Mucosa of rectum (tissue), 2 donors: ENCODE measurements at regions not wholly inside any gene's neighbourhood (a gene's known extent, or its start where the extent isn't known, plus 50 kb on each side); places are given as distances from the start of the nearest gene placed in this dataset.
"Not testable (repeated sequence)": the region's sequence is repeated elsewhere in the genome, so short reads cannot be mapped to it uniquely, and the experiment has no call there.

Experiments
- H3K27ac ChIP-seq, 2 donors: one replicate each; pipeline ENCODE4 v1.7.0; 2013; ENCODE audit warnings: inconsistent platforms in 2 of 2, low read depth in 2 of 2, low read length in 2 of 2
- H3K27me3 ChIP-seq, 2 donors: one replicate each; pipeline ENCODE4 v1.7.0; 2013; ENCODE audit warnings: low read length in 2 of 2; ENCODE audit not compliant: control insufficient read depth in 2 of 2, insufficient read depth in 2 of 2
- H3K36me3 ChIP-seq, 2 donors: one replicate each; pipeline ENCODE4 v1.7.0; 2013; ENCODE audit warnings: low read length in 2 of 2; ENCODE audit not compliant: control insufficient read depth in 2 of 2, insufficient read depth in 2 of 2
- H3K4me1 ChIP-seq, 2 donors: one replicate each; pipeline ENCODE4 v1.7.0; 2013; ENCODE audit warnings: low read length in 2 of 2, mild to moderate bottlenecking in 1 of 2; ENCODE audit not compliant: control insufficient read depth in 2 of 2, insufficient read depth in 2 of 2
- H3K4me3 ChIP-seq, 2 donors: one replicate each; pipeline ENCODE4 v1.7.0; 2013; ENCODE audit warnings: low read length in 2 of 2
- H3K9ac ChIP-seq, 2 donors: one replicate each; pipeline ENCODE4 v1.7.0; 2013; ENCODE audit warnings: low read length in 2 of 2, low read depth in 1 of 2, mild to moderate bottlenecking in 1 of 2
- H3K9me3 ChIP-seq, 2 donors: one replicate each; pipeline ENCODE4 v1.7.0; 2013; ENCODE audit warnings: low read length in 2 of 2; ENCODE audit not compliant: control insufficient read depth in 2 of 2
- donor health status: healthy.
- donor health status: Normal muscosa, but diverticular disease.

DNA sequence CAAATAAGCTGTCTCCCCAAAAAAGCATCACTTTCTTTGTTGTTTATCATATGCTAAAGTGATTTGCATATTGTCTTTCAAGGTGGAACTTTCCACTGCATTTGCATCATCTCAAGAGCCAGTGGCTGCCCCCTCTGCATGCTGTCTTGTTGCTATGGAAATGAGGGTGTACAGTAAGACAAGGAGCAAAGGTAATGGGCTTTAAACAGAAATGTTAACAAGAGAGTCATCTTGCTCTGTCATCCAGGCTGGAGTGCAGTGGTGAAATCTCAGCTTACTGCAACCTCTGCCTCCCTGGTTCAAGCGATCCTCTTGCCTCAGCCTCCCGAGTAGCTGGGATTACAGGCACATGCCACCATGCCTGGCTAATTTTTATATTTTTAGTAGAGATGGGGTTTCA is 159.2 kb downstream of the ENC1 start:
- not testable (repeated sequence) for H3K27me3 ChIP-seq, H3K9me3 ChIP-seq, H3K9ac ChIP-seq, H3K36me3 ChIP-seq, H3K27ac ChIP-seq, H3K4me3 ChIP-seq, H3K4me1 ChIP-seq

DNA sequence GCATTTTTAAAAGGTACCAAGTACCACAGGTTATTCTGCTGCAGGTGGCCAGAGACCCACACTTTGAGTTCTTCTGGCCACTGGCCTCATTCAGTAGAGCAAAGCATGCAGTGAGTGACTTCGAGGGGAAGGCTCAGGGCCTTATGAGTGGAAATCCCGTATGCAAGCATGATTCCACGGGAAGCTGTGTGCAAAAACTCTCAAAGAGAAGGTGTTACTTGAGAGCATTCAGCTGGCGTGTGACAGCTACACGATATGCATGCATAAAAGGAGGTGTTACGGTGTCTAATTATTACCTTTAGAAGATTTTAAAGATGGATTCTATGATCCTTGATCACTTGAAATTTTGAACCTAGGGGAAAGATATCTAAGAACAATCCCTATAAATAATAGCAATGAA is 160.3 kb downstream of the ENC1 start:
- H3K9ac ChIP-seq, result no peak overlapping the region
- no peaks in the 10 kb centered on the region for H3K9me3 ChIP-seq

DNA sequence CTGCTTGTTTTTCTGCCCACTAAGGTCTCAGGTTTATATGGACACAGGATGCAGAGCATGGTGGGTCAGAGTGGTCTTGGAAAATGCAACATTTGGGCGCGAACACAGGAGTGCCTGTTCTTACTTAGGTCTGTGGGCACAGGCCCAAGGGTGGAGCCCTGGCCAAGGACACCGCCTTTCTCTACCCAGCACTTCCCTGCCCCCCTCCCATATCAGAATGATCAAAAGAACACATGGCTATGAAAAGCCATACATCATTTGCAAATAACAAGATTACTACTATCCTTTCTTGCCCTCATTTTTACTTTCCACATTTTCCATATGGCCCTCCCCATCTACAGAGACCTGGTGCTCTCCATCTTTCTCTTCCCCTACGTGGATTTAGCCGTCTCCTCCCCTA is 162.2 kb downstream of the ENC1 start:
- no peaks in the 10 kb centered on the region for H3K9me3 ChIP-seq
- H3K36me3 ChIP-seq, result no peaks in the 10 kb centered on the region

More for the DNA sequence above, 160.3 kb downstream of the ENC1 start:
- no peak overlapping the region for H3K27ac ChIP-seq
- H3K36me3 ChIP-seq, result no peaks in the 10 kb centered on the region
- H3K4me1 ChIP-seq, result peaks cover 0 to 3% of the 10 kb centered on the region in 2 donors
- H3K27me3 ChIP-seq, result no peaks in the 10 kb centered on the region
- no peak overlapping the region for H3K4me3 ChIP-seq

DNA sequence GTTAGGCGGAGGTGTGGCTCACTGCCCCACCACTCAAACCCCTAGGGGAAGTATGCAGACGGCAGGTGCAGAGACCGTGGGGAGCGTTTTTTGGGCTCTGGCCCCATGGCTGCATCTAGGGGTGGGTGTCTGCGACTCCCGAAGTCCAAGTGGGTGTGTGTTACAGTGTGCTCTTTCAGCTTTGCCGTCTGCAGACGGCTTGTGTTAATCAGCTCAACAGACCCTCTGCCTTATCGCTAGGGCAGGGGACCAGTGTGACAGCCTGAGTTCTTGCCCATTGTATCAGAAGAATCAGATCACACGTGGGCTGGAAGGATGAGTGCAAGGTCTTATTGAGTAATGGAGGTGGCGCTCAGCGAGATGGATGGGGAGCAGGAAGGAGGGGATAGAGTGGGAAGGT is 162.8 kb downstream of the ENC1 start:
- Histone ChIP-seq H3K4me3 (no peak overlapping the region), H3K9me3 (no peaks in the 10 kb centered on the region), H3K4me1 (peaks cover 0 to 3% of the 10 kb centered on the region in 2 donors), H3K27ac (no peak overlapping the region), H3K9ac (no peak overlapping the region), H3K36me3 (no peaks in the 10 kb centered on the region), H3K27me3 (no peaks in the 10 kb centered on the region)

More for the DNA sequence above, 162.2 kb downstream of the ENC1 start:
- no peaks in the 10 kb centered on the region for H3K27me3 ChIP-seq
- no peak overlapping the region for H3K27ac ChIP-seq
- H3K9ac ChIP-seq, result no peak overlapping the region
- peaks cover 0 to 3% of the 10 kb centered on the region in 2 donors for H3K4me1 ChIP-seq
- no peak overlapping the region for H3K4me3 ChIP-seq

DNA sequence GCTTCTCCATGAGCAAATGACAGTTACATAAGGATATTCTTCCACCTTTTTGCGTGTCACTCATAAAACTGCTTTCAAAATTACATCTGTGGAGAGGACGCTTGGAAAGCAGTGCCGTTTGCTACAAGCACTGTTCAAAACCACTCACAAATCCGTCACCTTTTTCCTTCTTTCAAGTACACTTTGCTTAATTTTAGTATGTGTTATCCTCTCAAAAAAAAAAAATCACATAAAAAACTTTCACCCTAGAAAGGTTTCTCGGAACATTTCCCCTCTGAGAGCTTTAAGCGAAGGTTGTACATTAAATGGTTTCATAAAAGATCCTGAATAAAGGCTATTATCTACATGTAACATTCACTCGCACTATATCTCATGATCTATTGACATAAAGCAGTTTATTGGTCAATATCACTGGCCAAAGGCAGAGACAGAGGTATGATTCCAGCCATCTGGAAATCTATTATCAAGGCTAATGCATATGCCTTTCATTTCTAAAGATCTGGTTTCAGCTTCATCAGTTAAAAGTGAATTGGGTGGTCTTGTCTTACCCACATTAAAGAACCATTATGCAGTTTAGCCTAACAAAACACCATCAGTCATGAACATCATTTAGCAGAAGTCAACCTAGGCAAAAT is 163.6 kb downstream of the ENC1 start:
- no peaks in the 10 kb centered on the region for H3K9me3 ChIP-seq
- H3K27ac ChIP-seq, result no peak overlapping the region
- H3K4me3 ChIP-seq, result peak overlapping the region in 1 of 2 donors; percentile 11
- no peak overlapping the region for H3K9ac ChIP-seq
- no peaks in the 10 kb centered on the region for H3K36me3 ChIP-seq
- no peaks in the 10 kb centered on the region for H3K27me3 ChIP-seq
- peaks cover 0 to 3% of the 10 kb centered on the region in 2 donors for H3K4me1 ChIP-seq

DNA sequence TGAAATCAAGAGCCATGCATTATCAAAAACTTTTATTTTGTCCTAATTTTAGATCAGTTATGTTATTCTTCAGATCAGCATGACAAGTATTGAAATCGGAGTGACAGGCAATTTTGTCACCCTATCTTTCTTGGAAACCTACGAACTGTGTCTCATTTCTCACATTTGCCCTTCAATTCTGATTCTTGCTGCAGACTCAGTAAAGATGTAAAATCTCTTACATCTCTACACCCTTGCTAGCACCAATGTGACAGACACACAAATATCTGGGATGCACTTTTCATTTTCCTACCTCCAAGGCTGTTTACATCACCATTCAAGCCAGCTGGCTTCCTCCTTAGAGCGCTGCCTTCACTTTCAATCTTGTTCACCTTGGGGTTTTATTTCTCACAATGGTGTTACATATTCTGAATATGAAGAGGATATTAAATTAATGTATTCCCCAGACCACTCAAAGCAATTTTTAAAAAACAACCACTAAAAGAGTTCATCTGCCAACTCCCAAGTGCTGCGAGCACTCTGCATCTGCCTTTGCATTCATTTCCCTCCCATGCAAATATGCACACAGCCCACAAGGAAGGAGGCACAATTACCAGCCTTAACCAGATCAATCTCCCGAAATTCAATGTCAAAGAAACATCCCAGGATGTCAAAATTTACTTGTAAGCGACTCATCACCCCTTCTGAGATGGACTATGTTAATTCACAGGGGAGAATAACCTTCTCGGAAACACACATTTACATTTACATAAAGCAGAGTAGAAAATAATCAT is 164.3 kb downstream of the ENC1 start:
- no peaks in the 10 kb centered on the region for H3K36me3 ChIP-seq
- H3K4me3 ChIP-seq, result peak overlapping the region in 1 of 2 donors; percentile 11
- no peak overlapping the region for H3K9ac ChIP-seq
- no peaks in the 10 kb centered on the region for H3K9me3 ChIP-seq
- H3K4me1 ChIP-seq, result peaks cover 0 to 3% of the 10 kb centered on the region in 2 donors
- H3K27ac ChIP-seq, result no peak overlapping the region
- H3K27me3 ChIP-seq, result no peaks in the 10 kb centered on the region

DNA sequence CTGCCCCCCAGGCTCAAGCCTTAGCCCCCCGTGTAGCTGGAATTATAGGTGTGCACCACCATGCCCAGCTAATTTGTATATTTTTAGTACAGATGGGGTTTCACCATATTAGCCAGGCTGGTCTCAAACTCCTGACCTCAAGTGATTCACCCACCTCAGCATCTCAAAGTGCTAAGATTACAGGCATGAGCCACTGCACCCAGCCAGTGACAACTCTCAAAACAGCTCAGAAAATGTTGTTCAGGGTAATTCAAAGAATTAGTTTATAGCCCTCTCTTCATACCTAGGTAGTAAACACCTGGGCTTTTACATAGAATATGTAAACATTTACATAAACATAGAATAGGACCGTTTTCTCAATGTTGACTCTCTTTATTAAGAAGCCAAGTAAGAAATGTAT is 168.7 kb downstream of the ENC1 start:
- Histone ChIP-seq H3K27ac (no peak overlapping the region), H3K27me3 (no peaks in the 10 kb centered on the region), H3K36me3 (no peaks in the 10 kb centered on the region), H3K4me3 (no peak overlapping the region), H3K9ac (no peak overlapping the region), H3K9me3 (no peaks in the 10 kb centered on the region), H3K4me1 (peaks cover 0 to 3% of the 10 kb centered on the region in 2 donors)

DNA sequence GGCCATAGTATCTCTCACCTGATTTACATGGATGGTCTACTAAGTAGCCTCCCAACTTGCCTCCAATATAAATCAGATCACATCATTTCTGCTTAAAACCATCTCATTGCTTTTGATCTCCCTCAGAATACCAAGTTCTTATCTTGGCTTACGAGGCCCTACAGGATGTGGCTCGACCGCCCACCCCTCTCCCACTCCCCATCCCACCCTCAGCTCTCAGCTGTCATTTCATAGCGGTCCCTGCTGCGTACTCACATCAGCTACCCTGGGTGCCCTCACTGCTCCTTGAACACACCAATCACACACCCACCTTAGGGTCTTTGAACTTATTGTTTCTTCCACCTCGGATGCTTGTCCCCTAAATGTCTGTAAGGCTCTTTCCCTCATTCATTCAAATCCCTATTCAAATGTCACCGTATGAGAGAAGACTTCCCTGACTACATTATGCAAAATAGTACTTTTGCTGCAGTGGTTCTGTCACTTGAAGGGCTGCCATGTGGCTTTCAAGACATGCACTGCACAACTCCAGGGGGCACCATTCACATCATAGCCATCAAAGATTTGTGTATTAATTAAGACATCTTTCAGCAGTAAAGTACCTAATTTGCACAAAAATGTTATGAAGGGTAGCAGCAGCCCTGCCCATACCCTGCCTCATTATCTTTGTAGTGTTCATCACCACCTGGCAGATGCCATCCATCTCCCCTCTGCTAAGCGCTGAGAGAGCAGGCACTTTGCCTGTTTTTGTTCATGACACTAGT is 171.1 kb downstream of the ENC1 start:
- Histone ChIP-seq H3K9me3 (no peaks in the 10 kb centered on the region), H3K4me3 (no peak overlapping the region), H3K9ac (no peak overlapping the region), H3K4me1 (no peaks in the 10 kb centered on the region), H3K27me3 (no peaks in the 10 kb centered on the region), H3K27ac (no peak overlapping the region), H3K36me3 (no peaks in the 10 kb centered on the region)

DNA sequence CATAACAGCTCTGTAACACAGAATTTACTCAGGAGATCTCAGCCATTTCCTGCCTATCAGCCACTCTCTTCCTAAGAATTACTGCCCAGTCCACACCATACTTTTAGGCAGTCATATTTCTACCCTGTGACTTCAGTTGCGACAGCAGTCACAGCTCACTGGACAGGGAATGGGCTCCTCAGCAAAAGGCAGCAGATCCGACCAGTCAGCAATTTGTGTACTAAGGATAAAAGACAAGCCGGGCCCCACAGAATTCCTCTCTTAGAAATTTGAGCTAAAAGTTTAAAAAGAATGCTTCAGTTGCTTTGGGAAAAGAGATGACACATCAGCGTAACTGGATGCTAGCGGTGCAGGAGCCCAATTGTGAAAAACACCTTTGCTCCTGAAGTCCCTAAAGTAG is 172.1 kb downstream of the ENC1 start:
- Histone ChIP-seq H3K27ac (no peak overlapping the region), H3K4me1 (no peaks in the 10 kb centered on the region), H3K4me3 (no peak overlapping the region), H3K9ac (no peak overlapping the region), H3K27me3 (no peaks in the 10 kb centered on the region), H3K9me3 (no peaks in the 10 kb centered on the region), H3K36me3 (no peaks in the 10 kb centered on the region)

DNA sequence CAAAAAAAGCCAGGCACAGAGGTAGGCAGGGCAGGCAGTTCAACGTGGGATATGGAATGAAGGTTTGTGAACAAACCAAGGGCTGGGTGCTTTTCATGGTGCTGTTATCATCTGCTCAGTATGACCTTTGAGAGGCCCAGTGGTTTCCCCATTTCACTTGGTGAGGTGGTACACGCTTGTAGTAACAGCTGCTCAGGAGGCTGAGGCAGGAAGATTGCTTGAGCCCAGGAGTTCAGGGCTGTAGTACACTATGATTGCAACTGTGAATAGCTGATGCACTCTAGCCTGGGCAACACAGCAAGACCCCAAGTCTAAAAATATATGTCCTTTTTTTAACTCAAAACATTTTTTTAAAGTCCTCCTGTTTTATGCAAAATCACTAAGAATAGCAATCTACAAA is 174.8 kb downstream of the ENC1 start:
- Histone ChIP-seq H3K36me3 (no peaks in the 10 kb centered on the region), H3K27ac (no peak overlapping the region), H3K9ac (no peak overlapping the region), H3K4me1 (no peaks in the 10 kb centered on the region), H3K4me3 (no peak overlapping the region), H3K27me3 (no peaks in the 10 kb centered on the region), H3K9me3 (no peaks in the 10 kb centered on the region)
